OCI-LY1 (cell line): ENCODE measurements at regions not wholly inside any gene's neighbourhood (a gene's known extent, or its start where the extent isn't known, plus 50 kb on each side); places are given as distances from the start of the nearest gene placed in this dataset.

Experiments
- EZH2 ChIP-seq: fragments of 200-600 bp; sonication (generic), shearing (Covaris generic); IDR thresholded peaks from 2 replicates; pipeline ENCODE4 v1.8.0; 2017; ENCODE audit warnings: borderline replicate concordance, mixed run types, mild to moderate bottlenecking, antibody characterized with exemption, low read length, moderate library complexity, mixed read lengths
- TF ChIP-seq, protein P1 (sequence below): fragments of 200-600 bp; sonication (generic), shearing (Covaris generic); IDR thresholded peaks from 2 replicates; pipeline ENCODE4 v1.5.1; 2017; ENCODE audit warnings: mild to moderate bottlenecking, antibody characterized with exemption, low read length, moderate library complexity, mixed read lengths

DNA sequence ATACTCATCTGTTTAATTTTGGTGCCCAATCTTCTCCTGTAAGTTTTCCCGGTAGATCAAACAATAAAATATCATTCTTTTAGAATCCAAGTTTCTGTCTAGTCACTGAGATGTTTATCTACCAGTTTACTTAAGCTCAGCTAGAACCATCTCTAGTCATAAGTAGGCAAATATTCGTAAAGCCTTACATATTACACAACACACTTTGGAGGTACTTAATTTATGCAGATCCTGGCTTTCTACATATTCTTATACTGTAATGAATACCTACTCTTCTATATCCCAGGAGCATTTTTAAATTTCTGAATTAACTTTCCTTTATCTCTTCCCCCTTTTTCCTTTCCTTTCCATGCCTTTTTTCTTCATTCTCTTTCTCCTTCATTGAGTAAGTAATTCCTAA lies 185.9 kb upstream of the ZBTB20 start:
- TF ChIP-seq, protein P1, sequence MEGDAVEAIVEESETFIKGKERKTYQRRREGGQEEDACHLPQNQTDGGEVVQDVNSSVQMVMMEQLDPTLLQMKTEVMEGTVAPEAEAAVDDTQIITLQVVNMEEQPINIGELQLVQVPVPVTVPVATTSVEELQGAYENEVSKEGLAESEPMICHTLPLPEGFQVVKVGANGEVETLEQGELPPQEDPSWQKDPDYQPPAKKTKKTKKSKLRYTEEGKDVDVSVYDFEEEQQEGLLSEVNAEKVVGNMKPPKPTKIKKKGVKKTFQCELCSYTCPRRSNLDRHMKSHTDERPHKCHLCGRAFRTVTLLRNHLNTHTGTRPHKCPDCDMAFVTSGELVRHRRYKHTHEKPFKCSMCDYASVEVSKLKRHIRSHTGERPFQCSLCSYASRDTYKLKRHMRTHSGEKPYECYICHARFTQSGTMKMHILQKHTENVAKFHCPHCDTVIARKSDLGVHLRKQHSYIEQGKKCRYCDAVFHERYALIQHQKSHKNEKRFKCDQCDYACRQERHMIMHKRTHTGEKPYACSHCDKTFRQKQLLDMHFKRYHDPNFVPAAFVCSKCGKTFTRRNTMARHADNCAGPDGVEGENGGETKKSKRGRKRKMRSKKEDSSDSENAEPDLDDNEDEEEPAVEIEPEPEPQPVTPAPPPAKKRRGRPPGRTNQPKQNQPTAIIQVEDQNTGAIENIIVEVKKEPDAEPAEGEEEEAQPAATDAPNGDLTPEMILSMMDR, result no peak
- TF ChIP-seq EZH2, result no peak
